ENCODE measurements at regions not wholly inside any gene's neighbourhood (a gene's known extent, or its start where the extent isn't known, plus 50 kb on each side); places are given as distances from the start of the nearest gene placed in this dataset.

DNA sequence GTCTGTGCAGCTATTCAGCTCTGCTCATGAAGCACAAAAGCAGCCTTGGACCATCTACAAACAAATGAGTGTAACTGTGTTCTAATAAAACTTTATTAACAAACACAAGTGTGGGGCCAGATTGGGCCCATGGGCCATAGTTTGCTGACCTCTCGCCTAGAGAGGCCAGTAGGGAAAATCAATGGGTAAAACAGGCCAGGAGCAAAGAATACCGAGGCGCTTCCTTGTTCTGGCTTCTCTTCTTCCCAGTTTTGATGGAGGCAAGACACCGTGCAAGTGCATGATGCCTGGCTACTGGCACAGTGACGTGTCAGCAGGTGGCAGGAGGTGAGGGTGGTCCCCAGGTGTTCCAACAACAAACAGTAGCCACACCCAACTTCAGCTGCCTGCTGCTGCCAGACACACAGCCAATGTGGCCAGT, 94.3 kb upstream of the SDK1 start:
- peak; percentile 75 for DNase-seq (ENCODE audit: low spot score)
- intact Hi-C loops (cut with DNase I): no loop called here

DNA sequence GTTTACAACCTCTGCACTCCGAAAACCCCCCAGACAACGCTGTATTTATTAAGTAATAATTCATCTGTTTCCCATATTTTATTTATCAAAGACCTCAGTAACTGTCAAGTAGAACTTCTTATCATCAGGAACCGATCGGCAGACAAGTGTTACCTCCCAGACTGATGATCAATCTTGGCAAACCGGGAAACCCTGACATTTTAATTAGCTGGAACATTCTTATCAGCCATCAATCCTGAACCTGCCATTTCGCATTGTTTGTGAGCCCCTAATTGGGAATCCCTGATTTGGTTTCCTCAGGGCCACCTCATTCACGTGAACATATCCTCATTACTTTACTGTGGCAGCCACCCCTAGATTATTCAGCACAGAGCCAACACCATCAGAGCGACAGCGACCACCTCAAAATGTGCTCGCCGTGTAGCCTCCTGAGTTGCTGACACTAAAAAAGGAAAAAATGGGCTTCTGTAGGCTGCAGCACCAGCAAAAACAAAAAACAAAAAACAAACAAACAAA, 93.6 kb upstream of the SDK1 start:
- intact Hi-C loops (cut with DNase I): no loop called here
- no peak for DNase-seq (ENCODE audit: low spot score)

DNA sequence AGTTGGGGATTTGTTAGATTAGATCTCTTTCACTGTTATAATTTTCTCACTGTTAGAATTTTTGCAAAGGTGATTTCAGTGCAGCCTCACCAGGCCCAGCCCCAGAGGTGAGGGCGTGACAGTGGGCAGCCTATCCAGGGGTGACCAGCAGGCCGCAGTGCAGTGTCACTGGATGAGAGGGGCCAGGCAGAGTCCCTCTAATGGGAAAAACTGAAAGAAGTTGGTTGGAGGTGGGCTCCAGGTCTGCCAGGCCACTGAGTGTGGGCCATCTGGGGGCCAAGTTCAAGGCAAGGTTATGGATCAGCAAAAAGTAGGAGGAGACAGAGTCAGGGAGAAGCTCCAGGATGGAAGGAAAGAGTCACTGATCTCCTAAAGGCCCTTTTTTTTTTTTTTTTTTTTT, 90.5 kb upstream of the SDK1 start:
- intact Hi-C loops (cut with DNase I): no loop called here
- no peak for DNase-seq (ENCODE audit: low spot score)

DNA sequence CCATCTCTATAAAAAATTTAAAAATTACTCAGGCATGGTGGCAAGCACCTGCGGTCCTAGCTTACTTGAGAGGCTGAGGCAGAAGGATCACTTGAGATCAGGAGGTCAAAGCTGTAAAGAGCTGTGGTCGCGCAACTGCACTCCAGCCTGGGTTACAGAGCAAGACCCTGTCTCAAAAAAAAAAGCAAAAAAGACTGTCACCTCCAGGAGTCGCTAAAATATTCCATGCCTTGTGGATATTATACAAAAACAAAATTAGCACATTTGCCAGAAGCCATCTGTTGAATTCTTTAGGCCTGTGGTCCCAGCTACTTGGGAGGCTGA, 87.0 kb upstream of the SDK1 start:
- no peak for DNase-seq (ENCODE audit: low spot score)
- intact Hi-C loops (cut with DNase I): no loop called here

DNA sequence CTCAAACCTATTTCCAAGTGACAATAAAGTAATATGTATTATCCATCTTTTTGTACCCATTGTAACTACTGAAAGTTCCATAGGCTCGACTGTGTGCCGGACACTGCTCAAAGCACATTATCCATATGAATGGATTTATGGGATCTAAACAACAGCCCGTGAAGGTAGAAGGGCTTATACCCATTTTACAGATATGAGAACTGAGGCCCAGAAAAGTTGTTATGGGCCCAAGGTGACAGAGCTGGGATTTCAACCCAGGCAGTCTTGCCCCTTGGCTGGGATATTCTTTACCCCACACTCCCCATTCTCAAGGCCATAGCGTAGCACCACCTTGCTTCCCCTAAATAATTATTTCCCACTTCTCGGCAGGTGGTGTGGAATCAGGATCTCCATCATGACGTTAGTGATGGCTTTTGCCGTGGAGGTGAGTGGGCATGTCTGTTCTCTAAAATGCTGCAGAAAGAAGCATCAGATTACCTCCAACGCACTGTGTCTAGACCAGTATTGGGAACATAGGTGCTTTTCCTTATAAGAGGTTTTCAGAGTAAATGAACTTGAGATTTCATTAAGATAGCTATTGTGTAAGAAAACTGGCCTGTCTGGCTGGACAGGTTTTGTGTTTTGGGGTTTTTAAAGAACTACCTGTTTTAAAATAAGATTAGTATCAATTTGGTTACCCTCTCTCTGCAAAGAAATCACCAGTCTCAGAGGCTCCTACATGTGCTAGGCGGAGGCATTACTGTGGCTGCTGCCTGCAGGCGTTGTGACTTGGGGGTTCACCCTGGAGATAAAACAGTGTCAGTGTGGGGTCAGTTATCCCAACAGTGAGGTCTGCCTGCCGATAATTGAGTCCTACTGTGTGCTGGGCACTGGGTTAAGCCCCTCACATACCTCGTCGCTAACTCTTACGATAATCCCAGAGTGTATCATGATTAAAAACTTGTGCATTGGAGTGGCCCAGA, 85.1 kb upstream of the SDK1 start:
- no peak for DNase-seq (ENCODE audit: low spot score)
- intact Hi-C loops (cut with DNase I): no loop called here

DNA sequence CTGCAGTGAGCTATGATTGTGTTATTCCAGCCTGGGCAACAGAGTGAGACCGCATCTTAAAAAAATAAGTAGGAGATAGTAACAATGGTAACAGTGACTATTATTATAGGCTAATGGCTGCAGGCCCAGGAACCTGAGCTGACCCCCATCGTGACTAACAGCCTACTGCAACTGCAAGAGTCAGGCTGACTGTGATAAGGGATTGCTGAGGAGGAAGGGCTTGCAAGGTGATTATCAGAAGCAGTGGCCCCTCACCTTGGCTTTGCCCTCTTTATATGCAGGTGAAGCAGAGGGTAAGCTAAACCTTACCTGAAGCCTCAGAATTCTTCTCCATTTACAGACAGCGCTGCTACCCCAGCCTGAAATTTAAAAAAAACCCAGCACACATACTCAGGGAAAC, 83.9 kb upstream of the SDK1 start:
- DNase-seq (ENCODE audit: low spot score): no peak

DNA sequence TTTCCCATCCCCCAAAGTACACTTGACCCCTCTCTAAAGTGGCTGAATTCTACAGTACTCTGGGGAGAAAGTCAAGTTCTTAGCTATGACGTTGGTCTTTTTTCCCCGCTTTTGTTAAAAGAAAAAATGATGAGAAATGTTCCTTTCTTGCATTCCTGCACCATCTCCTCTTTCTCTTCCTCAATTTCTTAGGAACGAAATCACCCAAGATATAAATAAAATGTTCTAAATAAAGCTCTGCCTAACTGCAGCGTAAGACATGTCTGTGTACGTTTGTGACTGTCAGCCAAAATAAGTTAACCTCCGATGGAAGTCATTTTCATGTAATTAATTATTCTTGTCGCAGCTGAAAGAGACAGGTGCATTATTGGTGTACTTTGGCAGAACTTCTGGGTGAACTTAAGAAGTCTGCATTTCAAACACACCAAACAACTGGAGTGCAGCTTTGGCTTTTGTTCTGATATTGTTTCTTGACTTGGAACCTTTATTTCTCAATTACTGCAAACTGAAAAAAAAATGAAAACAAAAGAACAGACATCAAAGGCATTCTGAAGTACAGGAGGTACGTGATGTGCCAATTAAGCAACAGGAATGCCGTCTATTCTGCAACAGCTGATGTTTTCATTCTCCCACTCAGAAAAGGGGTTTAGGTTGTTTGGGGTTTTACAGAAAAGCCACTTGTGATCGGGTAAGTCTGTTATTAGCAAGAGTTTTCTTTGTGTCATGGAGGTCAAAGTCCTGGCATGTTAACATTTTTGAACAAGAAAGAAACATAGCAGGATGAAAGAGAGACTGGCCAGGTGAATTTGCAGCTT, 82.4 kb upstream of the SDK1 start:
- intact Hi-C loops (cut with DNase I): no loop called here
- no peak for DNase-seq (ENCODE audit: low spot score)

More for the DNA sequence above, 83.9 kb upstream of the SDK1 start:
- intact Hi-C loops (cut with DNase I): no loop called here

DNA sequence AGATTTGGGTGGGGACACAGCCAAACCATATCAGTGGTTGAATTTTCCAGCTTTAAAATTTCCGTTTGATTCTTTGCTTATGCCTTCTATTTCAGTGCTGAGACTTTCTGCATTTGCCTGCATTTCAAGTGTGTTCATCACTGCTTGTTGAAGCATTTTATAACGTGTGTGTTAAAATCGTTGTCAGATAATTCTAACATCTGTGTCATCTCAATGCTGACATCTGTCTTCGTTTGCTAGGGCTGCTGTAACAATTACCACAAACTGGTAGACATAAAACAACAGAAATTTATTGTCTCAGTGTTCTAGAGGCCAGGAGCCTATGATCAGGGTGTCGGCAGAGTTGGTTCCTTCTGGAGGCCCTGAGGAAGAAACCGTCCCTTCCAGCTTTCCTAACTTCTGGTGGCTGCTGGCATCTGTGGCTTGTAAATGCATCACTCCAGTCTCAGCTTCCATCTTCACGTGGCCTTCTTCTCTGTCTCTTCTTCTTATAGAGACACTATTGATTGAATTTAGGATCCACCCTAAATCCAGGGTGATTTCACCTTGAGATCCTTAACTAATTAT, 71.1 kb upstream of the SDK1 start:
- DNase-seq (ENCODE audit: low spot score): no peak
- intact Hi-C loops (cut with DNase I): no loop called here

DNA sequence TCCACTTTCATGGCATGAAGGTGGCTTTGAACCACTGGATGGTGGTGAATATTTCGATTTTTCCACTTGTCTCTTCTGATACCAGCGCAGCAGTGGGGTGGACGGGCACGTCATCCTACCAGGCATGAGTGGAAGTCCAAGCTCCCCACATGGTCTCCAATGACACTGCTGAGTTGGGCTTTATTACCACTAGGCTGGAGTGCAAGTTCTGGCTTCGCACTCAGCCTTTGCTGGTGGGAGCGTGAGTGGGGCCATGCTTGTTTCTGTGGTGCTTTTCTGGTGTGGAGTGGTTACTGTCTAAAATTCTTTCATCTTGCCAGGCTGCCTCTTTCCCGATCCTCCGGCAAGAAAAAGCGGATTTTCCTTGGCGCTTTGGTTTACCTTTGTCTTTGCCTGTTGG, 70.1 kb upstream of the SDK1 start:
- intact Hi-C loops (cut with DNase I): no loop called here
- DNase-seq (ENCODE audit: low spot score): no peak

DNA sequence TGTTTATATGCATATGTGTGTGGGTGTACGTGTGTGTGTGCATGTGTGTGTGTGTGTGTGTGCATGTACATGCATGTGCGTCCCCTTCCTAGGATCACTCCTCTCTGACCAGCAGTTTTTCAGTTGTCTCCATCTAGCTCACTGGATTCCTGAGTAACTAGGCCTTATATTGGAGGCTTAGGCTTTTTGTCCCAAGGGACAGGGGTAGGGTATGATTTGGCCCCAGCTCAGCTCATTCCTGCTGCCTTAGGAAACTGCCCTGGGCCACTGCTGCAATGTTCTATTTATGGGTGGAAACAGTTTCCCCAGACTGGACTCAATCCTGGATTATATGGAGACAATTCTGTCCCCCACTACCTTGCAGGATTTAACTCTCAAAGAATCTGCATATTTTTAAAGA, 68.8 kb upstream of the SDK1 start:
- DNase-seq (ENCODE audit: low spot score): no peak
- intact Hi-C loops (cut with DNase I): no loop called here

DNA sequence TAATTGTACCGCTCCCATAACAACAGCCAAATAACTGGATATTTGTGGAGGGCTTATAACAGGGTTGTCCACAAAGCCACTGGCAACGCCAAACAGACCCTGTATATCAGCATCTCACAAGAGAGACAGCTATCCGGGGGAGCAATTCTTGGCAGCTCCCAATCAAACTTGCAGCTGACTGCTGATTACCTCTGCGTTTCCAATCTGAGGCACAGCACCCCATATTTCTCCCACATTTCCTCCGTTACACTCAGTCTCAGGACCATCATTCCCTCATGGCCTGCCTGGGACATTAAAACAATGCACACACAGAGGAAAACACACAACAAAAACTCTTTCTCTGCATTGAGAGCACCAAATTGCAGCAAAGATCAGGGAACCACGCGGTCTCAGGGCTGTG, 67.8 kb upstream of the SDK1 start:
- intact Hi-C loops (cut with DNase I): no loop called here
- no peak for DNase-seq (ENCODE audit: low spot score)

DNA sequence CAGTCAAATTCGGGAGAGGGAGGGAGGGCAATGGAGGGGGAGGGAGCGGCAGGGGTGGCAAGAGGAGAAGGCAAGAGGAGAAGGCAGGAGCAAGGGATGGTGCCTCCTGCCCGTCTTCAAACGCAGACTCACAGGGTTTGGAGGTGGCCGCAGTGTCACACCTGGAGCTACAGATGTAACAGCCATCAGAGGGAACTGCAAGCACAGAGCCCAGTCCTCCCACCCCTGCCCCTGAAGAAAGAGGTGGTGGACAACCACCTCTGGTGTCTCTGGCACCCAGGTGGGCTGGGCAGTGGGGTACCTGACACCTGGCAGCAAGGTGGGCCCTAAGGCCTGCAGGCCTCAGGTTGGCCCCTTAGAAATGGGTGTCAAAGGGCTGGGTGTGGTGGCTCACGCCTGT, 67.0 kb upstream of the SDK1 start:
- DNase-seq (ENCODE audit: low spot score): no peak
- intact Hi-C loops (cut with DNase I): no loop called here

DNA sequence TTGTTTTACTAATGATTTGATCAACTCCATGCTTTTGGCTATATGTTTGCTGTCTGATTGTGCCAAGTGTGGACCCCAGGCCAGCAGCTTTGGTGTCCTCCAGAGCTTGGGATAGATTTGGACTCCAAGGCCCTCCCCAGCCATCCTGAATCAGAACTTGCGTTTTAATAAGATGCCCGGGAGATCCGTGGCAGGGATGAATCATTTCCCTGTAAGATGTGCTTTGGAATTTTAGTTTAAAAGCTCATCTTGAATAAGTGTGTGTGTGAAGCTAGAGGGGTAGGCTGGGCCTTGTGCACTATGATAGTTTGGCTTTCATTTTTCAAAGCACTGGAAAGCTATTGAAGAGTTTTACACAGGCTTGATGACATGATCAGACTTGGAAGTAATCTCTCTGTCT, 66.2 kb upstream of the SDK1 start:
- no peak for DNase-seq (ENCODE audit: low spot score)
- intact Hi-C loops (cut with DNase I): no loop called here

DNA sequence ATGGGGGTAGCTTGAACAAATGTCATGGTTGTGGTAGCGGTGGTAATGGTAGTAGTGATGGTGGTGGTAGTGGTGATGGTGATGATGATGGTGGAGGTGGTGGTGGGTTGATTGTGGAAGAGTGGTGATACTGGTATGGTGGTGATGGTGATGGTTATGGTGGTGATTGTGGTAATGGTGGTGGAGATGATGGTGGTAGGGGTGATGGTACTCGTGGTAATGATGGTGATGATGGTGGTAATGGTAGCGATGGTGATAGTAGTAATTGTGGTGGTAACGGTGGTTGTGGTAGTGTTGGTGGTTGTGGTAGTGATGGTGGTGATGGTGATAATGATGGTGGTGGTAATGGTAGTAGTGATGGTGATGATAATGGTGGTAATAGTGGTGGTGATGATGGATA, 65.7 kb upstream of the SDK1 start:
- DNase-seq (ENCODE audit: low spot score): no peak
- intact Hi-C loops (cut with DNase I): no loop called here

DNA sequence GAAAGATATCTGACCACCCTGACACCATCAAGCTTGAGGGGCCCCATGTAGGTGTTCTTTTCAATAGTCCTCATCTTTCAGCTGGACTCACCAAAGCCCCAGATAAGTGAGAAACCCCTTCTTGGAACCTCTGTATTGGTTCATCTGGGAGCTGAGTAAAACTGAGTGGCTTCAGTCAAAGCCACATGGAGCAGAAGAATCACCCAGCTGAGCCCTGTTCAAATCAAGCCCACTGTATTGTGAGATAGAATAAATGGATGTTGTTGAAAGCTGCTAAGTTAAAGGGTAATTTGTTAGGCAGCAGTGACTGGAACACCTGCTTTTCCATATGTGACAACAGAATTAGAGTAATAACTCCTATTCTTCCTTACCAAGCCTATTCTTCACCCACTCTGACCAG, 64.8 kb upstream of the SDK1 start:
- intact Hi-C loops (cut with DNase I): no loop called here

DNA sequence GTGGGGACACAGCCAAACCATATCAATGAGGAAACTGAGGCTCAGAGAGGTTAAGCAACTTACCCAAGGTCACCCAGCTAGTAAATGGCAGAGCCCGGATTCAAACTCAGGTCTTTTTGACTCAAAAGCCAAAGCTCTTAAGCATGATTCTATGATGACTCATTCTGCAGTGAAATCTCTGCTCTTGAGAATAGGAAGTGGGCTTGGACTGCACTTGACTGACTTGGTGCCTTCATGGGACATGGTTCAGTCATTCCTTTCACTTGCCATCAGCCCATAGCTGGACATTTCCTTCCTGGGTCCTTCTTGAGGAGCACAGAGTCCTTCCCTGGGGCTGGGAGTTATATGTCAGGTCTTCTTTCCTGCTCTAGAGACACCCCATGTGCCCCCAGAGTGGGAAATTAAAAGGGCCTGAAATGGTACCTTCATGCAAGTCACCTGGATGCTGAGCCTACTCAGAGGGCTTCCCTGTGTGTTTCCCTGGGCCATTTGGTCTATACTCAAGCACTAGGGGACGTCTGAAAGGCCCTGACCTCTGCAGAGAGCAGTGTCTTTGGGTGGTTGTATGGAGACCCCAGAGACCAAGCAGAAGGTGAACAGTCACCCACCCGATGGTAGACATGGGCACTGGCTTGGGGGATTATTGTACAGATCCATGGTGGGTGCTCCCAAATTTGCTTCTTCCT, 62.4 kb upstream of the SDK1 start:
- intact Hi-C loops (cut with DNase I): no loop called here
- no peak for DNase-seq (ENCODE audit: low spot score)

More for the DNA sequence above, 64.8 kb upstream of the SDK1 start:
- DNase-seq (ENCODE audit: low spot score): no peak

DNA sequence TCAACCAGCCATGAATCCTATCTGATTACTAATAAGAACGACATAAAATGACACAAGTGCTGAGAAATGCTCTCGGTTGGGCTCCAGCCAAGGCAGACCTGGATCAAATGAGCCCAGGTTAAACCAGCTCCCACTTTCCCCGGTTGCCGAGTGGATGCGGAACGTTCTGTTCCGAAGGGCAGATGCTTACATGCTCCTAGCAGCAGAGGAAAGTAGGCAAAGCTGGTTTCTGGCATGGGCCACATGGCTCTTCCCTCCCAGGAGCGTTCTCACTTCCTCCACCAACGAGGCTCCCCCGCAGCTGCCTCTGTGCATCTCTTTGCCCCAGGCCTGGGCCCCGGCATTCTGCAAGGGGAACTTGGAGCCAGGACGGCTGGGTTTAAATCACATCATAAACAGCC, 61.8 kb upstream of the SDK1 start:
- intact Hi-C loops (cut with DNase I): no loop called here
- no peak for DNase-seq (ENCODE audit: low spot score)

DNA sequence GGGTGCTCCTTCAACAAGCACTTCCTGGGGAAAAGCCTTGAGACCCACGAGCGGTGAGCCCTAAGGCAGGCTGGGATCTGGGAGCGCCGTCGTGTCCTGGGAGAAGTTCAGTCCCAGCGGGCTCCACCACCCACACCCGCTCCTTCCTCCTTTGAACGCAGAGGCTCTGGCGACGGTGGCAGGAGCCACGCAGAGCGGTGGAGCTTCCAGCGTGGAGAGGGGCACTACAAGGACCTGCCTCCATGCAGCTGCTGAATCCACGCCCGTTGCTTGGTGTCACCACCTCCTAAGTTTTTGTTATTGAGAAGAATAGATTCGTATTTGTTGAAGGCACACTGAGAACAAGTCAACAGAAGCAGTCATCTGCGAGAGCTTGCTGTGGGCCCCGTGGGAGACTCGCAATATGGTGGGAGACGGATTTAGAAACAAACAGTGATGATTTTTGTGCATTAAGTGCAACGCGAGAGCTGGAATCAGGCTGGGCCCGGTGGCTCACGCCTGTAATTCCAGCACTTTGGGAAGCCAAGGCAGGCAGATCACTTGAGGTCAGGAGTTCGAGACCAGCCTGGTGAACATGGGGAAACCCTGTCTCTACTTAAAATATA, 60.1 kb upstream of the SDK1 start:
- intact Hi-C loops (cut with DNase I): no loop called here
- no peak for DNase-seq (ENCODE audit: low spot score)

DNA sequence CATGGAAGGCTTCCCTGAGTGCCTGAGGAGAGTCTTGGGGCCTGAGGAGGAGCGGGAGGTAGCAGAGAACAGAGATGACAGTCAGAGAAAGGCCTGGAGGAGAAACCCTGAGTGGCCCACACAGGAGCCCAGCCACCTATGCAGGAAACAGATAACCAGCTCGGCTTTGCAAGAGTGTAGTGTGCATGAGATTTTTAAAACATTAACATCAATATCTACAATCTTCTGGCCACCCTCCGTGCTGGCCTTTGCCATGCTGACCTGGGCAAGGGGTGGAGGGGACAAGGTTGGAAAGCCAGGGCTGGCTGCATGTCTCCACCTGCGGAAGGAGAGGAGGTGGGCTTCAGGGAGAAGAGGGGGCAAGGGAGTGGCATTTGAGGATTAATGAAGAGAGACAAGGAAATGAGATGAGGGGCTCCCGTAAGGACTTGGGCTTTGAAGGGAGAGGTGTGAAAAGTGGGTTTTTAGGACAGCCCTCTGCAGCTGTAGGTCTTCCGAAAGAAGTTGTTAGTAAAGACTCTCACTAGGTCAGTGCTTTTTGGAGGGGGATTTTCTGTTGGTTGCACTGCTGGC, 59.3 kb upstream of the SDK1 start:
- intact Hi-C loops (cut with DNase I): no loop called here

More for the DNA sequence above, 59.3 kb upstream of the SDK1 start:
- DNase-seq (ENCODE audit: low spot score): no peak

Measured in posterior vena cava (tissue), 2 donors.